SK-N-SH (cell line): ENCODE measurements at regions not wholly inside any gene's neighbourhood (a gene's known extent, or its start where the extent isn't known, plus 50 kb on each side); places are given as distances from the start of the nearest gene placed in this dataset.

Source experiments
- CTCF ChIA-PET: fragments of 300-600, 350-600 bp; formaldehyde crosslinking; extraction: SDS; loops from one replicate; lab custom pipeline; 2021; lab: Yijun Ruan, JAX
- POLR2A ChIA-PET: fragments of 350-600 bp; sonication (Branson Sonifier 250); formaldehyde crosslinking; extraction: SDS; loops from one replicate; lab custom pipeline; 2020; ENCODE audit warnings: antibody characterized with exemption, inconsistent platforms; lab: Yijun Ruan, JAX
- DNase-seq: peaks from one replicate; pipeline ENCODE4 v3.0.0; 2012
- H2AFZ ChIP-seq: fragments of 200-600 bp; sonication (generic); 2 replicates; pipeline ENCODE4 v1.8.1; 2016; ENCODE audit warnings: antibody characterized with exemption, mild to moderate bottlenecking, low read depth
- H3F3A ChIP-seq: fragments of 200-600 bp; sonication (generic); replicated peaks from 2 replicates; pipeline ENCODE3; 2016; ENCODE audit warnings: antibody characterized with exemption, mild to moderate bottlenecking; ENCODE audit not compliant: insufficient read depth
- H3K27ac ChIP-seq, 2 experiments: fragments of 200-500 bp in 1 of 2; fragments of 200-600 bp in 1 of 2; sonication (Bioruptor generic) in 1 of 2; sonication (generic), shearing (Covaris generic) in 1 of 2; 2 replicates each; pipeline versions ENCODE4 v1.5.1 to v1.6.1; 2014 to 2016; ENCODE audit warnings: low read depth in 2 of 2, inconsistent platforms in 1 of 2, low read length in 1 of 2, mild to moderate bottlenecking in 1 of 2, mixed read lengths in 1 of 2
- H3K27me3 ChIP-seq: fragments of 200-600 bp; sonication (generic), shearing (Covaris generic); 2 replicates; pipeline ENCODE4 v1.6.1; 2016; ENCODE audit warnings: mixed run types; ENCODE audit not compliant: insufficient read depth
- H3K36me3 ChIP-seq, 2 experiments: fragments of 200-500 bp in 1 of 2; fragments of 200-600 bp in 1 of 2; sonication (Bioruptor generic) in 1 of 2; sonication (generic) in 1 of 2; replicated peaks in 1 of 2; 2 replicates each; pipeline versions ENCODE3 to v1.5.1; 2014 to 2016; ENCODE audit warnings: low read length in 1 of 2, mild to moderate bottlenecking in 1 of 2; ENCODE audit not compliant: insufficient read depth in 2 of 2, control insufficient read depth in 1 of 2
- H3K4me1 ChIP-seq, 2 experiments: fragments of 200-500 bp in 1 of 2; fragments of 200-600 bp in 1 of 2; sonication (Bioruptor generic) in 1 of 2; sonication (generic), shearing (Covaris generic) in 1 of 2; 2 replicates each; pipeline versions ENCODE4 v1.5.1 to v1.6.1; 2014 to 2016; ENCODE audit warnings: low read depth in 1 of 2, low read length in 1 of 2, mixed run types in 1 of 2; ENCODE audit not compliant: insufficient read depth in 2 of 2, control insufficient read depth in 1 of 2
- H3K4me2 ChIP-seq: fragments of 200-600 bp; sonication (generic), shearing (Covaris generic); 2 replicates; pipeline ENCODE4 v1.6.1; 2017; ENCODE audit warnings: mixed run types
- H3K4me3 ChIP-seq, 2 experiments: fragments of 200-500 bp in 1 of 2; fragments of 200-600 bp in 1 of 2; sonication (Bioruptor generic) in 1 of 2; sonication (generic), shearing (Covaris generic) in 1 of 2; 2 replicates each; pipeline versions ENCODE4 v1.5.1 to v1.8.1; 2014 to 2016; ENCODE audit warnings: low read depth in 2 of 2, inconsistent platforms in 1 of 2, low read length in 1 of 2, mild to moderate bottlenecking in 1 of 2, mixed read lengths in 1 of 2, moderate library complexity in 1 of 2
- H3K79me2 ChIP-seq: fragments of 200-600 bp; sonication (generic); 2 replicates; pipeline ENCODE4 v1.8.1; 2017; ENCODE audit warnings: mild to moderate bottlenecking; ENCODE audit not compliant: insufficient read depth
- H3K9ac ChIP-seq: fragments of 200-600 bp; sonication (generic); 2 replicates; pipeline ENCODE4 v1.6.1; 2017; ENCODE audit warnings: mixed run types
- H3K9me2 ChIP-seq: fragments of 200-600 bp; sonication (generic); 2 replicates; pipeline ENCODE4 v1.6.1; 2017; ENCODE audit warnings: mixed run types
- H3K9me3 ChIP-seq: fragments of 200-600 bp; sonication (generic); 2 replicates; pipeline ENCODE4 v1.6.1; 2017; ENCODE audit warnings: mixed run types, mild to moderate bottlenecking, moderate library complexity
- H4K20me1 ChIP-seq: fragments of 200-600 bp; sonication (generic); 2 replicates; pipeline ENCODE4 v1.6.1; 2017; ENCODE audit warnings: mild to moderate bottlenecking, mixed run types; ENCODE audit not compliant: insufficient read depth
- EZH2phosphoT487 ChIP-seq: fragments of 200-600 bp; sonication (generic); IDR thresholded peaks from 2 replicates; pipeline ENCODE4 v1.6.1; 2017; ENCODE audit warnings: low read depth, mixed run types, mild to moderate bottlenecking, antibody characterized with exemption, moderate library complexity, borderline replicate concordance
- FOXJ3 ChIP-seq: sonication (generic); formaldehyde crosslinking; IDR thresholded peaks from 2 replicates; pipeline ENCODE4 v1.5.1; 2020; ENCODE audit warnings: mild to moderate bottlenecking, missing genetic modification reagents
- JUND ChIP-seq: IDR thresholded peaks from 2 replicates; pipeline ENCODE4 v1.4.0; 2012
- RXRA ChIP-seq: IDR thresholded peaks from 2 replicates; pipeline ENCODE4 v1.4.0; 2012; ENCODE audit warnings: low read depth, mild to moderate bottlenecking, borderline replicate concordance
- SIN3A ChIP-seq: IDR thresholded peaks from 2 replicates; pipeline ENCODE4 v1.6.1; 2012; ENCODE audit warnings: low read depth, mild to moderate bottlenecking, low read length, moderate library complexity, borderline replicate concordance
- TAF1 ChIP-seq: IDR thresholded peaks from 2 replicates; pipeline ENCODE4 v1.6.1; 2012; ENCODE audit warnings: low read depth, mild to moderate bottlenecking, low read length, moderate library complexity, borderline replicate concordance
- WGBS: methylation state at CpG from one replicate; pipeline ENCODE4 v1.1.6; 2017; ENCODE audit warnings: low lambda C conversion rate; 5-methylcytosine and 5-hydroxymethylcytosine counted together
- TF ChIP-seq, protein P1 (sequence below): IDR thresholded peaks from 2 replicates; pipeline ENCODE4; 2012
- TF ChIP-seq, protein P2 (sequence below): IDR thresholded peaks from 2 replicates; pipeline ENCODE4 v1.4.0; 2012; ENCODE audit warnings: low read depth
- TF ChIP-seq, protein P3 (sequence below): IDR thresholded peaks from 2 replicates; pipeline ENCODE4 v1.4.0; 2012; ENCODE audit warnings: low read depth, borderline replicate concordance
- TF ChIP-seq, protein P4 (sequence below): IDR thresholded peaks from 2 replicates; pipeline ENCODE4 v1.6.1; 2012; ENCODE audit warnings: mild to moderate bottlenecking, low read depth, low read length, moderate library complexity
- TF ChIP-seq, protein P5 (sequence below): fragments of 200-600 bp; sonication (generic); IDR thresholded peaks from 2 replicates; pipeline ENCODE4 v1.6.1; 2017; ENCODE audit warnings: antibody characterized with exemption, mild to moderate bottlenecking, moderate library complexity

DNA sequence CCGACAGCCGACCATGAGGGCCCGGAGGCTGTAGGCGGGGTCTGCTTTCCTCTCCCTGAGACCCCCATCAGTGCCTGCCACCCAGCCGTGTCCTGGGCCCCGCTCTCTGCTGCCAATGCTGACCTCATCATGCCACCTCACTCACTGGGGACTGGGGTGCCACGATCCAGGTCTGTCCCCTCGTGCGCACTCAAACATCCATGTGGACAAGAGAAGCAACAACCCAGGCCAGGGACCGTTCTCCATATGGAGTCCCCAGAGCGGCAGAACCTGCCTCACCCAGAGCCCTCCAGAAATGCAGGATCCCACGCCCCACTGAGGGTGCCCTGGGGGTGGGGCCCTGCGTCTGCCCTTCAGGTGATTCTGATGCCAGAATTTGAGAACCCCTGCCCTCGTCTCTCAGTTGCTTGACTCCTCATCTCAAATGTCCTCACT is 210.0 kb upstream of the PPP2R2D start:
- H3K9me3 ChIP-seq = no peaks in the 10 kb centered on the region
- 79% methylated on average over 4 of the region's 14 CpGs for WGBS
- POLR2A ChIA-PET = no interaction called here

DNA sequence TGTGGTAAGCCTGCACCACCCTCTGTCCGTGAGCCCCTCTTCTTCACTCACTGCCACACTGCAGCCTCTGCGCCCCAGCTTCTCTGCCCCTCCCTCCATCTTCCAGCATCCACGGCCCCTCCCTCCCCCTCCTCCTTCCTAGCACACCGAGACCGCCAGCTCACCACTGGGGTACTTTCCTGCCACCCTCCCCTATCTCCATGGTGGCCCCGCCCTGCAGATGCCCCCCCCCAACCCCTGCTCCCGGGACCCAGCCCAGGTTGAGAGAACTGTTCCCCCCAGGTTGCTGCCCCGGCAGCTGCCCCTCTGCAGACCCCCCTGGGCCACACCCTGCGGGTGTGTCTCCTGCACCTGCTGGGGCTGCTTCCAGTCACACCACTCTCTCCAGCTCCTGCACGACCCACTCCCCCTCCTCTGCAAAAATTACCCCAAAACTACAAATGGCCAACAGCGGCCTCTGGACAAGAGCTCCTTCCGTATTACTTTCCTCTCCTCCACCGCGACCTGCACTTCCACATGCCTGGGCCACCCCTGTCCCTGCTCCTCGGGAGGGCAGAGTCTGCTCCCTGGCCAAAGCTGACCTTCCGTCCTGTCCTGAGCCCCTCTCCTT is 209.2 kb upstream of the PPP2R2D start:
- Histone ChIP-seq H3F3A (no peaks in the 10 kb centered on the region), H3K36me3 (no peaks in the 10 kb centered on the region), H4K20me1 (no peaks in the 10 kb centered on the region)
- no peak for DNase-seq
- 43% methylated on average over 16 of the region's 16 CpGs for WGBS
- TF ChIP-seq, protein P1, sequence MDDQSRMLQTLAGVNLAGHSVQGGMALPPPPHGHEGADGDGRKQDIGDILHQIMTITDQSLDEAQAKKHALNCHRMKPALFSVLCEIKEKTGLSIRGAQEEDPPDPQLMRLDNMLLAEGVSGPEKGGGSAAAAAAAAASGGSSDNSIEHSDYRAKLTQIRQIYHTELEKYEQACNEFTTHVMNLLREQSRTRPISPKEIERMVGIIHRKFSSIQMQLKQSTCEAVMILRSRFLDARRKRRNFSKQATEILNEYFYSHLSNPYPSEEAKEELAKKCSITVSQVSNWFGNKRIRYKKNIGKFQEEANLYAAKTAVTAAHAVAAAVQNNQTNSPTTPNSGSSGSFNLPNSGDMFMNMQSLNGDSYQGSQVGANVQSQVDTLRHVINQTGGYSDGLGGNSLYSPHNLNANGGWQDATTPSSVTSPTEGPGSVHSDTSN = no peak
- TF ChIP-seq, protein P2, sequence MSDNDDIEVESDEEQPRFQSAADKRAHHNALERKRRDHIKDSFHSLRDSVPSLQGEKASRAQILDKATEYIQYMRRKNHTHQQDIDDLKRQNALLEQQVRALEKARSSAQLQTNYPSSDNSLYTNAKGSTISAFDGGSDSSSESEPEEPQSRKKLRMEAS = no peak
- TF ChIP-seq TAF1 = no peak
- TF ChIP-seq RXRA = no peak
- TF ChIP-seq FOXJ3 (CRISPR knock-in tag) = no peak
- TF ChIP-seq, all 33 proteins: peak for 0
- Histone ChIP-seq H2AFZ (no peak overlapping the region), H3K79me2 (no peaks in the 10 kb centered on the region), H3K4me1 (no peaks in the 10 kb centered on the region), H3K9me3 (no peaks in the 10 kb centered on the region), H3K27me3 (no peaks in the 10 kb centered on the region), H3K4me2 (no peak overlapping the region), H3K27ac (no peak overlapping the region), H3K9ac (no peak overlapping the region), H3K4me3 (no peak overlapping the region), H3K9me2 (no peaks in the 10 kb centered on the region)
- POLR2A ChIA-PET = no interaction called here
- CTCF ChIA-PET = no interaction called here

More for the DNA sequence above, 210.0 kb upstream of the PPP2R2D start:
- Histone ChIP-seq H3K79me2 (no peaks in the 10 kb centered on the region), H4K20me1 (no peaks in the 10 kb centered on the region), H3K4me2 (no peak overlapping the region), H3K36me3 (no peaks in the 10 kb centered on the region), H3K4me3 (no peak overlapping the region), H2AFZ (no peak overlapping the region), H3F3A (no peaks in the 10 kb centered on the region), H3K9me2 (no peaks in the 10 kb centered on the region), H3K9ac (no peak overlapping the region), H3K4me1 (no peaks in the 10 kb centered on the region), H3K27ac (no peak overlapping the region), H3K27me3 (no peaks in the 10 kb centered on the region)
- TF ChIP-seq SIN3A = no peak
- no peak for TF ChIP-seq TAF1
- no peak for TF ChIP-seq EZH2phosphoT487
- no peak for TF ChIP-seq JUND
- TF ChIP-seq, protein P3, sequence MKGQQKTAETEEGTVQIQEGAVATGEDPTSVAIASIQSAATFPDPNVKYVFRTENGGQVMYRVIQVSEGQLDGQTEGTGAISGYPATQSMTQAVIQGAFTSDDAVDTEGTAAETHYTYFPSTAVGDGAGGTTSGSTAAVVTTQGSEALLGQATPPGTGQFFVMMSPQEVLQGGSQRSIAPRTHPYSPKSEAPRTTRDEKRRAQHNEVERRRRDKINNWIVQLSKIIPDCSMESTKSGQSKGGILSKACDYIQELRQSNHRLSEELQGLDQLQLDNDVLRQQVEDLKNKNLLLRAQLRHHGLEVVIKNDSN = no peak
- no peak for DNase-seq
- CTCF ChIA-PET = no interaction called here

DNA sequence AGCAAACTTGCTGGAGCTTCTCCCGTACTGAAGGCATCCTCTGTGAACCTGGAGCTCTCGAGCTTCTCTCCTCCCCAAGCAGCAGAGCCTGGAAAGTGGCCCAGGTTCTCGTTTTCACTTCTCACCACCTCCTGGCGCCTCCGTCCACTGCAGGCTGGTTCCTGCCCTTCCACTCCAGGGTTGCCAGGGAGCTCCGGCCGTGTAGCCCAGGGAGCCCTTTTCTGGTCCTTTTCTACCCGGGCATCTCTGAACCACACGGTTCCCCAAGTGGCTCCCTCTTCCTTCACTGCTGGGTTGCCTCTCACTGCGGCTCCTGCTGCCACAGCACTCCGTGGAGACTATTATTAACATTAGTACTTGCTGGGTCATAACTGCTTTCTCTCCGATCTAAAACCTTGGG is 208.6 kb upstream of the PPP2R2D start:
- WGBS = 26% methylated on average over 12 of the region's 12 CpGs
- Histone ChIP-seq H3K9ac (no peak overlapping the region), H3K4me2 (no peak overlapping the region), H3K9me3 (no peaks in the 10 kb centered on the region), H3K36me3 (no peaks in the 10 kb centered on the region), H3K4me1 (no peaks in the 10 kb centered on the region), H3K4me3 (no peak overlapping the region), H4K20me1 (no peaks in the 10 kb centered on the region), H2AFZ (no peak overlapping the region), H3K27me3 (no peaks in the 10 kb centered on the region), H3K79me2 (no peaks in the 10 kb centered on the region), H3K27ac (no peak overlapping the region), H3K9me2 (no peaks in the 10 kb centered on the region), H3F3A (no peaks in the 10 kb centered on the region)
- POLR2A ChIA-PET = no interaction called here
- CTCF ChIA-PET = no interaction called here
- TF ChIP-seq, protein P4, sequence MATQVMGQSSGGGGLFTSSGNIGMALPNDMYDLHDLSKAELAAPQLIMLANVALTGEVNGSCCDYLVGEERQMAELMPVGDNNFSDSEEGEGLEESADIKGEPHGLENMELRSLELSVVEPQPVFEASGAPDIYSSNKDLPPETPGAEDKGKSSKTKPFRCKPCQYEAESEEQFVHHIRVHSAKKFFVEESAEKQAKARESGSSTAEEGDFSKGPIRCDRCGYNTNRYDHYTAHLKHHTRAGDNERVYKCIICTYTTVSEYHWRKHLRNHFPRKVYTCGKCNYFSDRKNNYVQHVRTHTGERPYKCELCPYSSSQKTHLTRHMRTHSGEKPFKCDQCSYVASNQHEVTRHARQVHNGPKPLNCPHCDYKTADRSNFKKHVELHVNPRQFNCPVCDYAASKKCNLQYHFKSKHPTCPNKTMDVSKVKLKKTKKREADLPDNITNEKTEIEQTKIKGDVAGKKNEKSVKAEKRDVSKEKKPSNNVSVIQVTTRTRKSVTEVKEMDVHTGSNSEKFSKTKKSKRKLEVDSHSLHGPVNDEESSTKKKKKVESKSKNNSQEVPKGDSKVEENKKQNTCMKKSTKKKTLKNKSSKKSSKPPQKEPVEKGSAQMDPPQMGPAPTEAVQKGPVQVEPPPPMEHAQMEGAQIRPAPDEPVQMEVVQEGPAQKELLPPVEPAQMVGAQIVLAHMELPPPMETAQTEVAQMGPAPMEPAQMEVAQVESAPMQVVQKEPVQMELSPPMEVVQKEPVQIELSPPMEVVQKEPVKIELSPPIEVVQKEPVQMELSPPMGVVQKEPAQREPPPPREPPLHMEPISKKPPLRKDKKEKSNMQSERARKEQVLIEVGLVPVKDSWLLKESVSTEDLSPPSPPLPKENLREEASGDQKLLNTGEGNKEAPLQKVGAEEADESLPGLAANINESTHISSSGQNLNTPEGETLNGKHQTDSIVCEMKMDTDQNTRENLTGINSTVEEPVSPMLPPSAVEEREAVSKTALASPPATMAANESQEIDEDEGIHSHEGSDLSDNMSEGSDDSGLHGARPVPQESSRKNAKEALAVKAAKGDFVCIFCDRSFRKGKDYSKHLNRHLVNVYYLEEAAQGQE = no peak
- TF ChIP-seq, protein P5, sequence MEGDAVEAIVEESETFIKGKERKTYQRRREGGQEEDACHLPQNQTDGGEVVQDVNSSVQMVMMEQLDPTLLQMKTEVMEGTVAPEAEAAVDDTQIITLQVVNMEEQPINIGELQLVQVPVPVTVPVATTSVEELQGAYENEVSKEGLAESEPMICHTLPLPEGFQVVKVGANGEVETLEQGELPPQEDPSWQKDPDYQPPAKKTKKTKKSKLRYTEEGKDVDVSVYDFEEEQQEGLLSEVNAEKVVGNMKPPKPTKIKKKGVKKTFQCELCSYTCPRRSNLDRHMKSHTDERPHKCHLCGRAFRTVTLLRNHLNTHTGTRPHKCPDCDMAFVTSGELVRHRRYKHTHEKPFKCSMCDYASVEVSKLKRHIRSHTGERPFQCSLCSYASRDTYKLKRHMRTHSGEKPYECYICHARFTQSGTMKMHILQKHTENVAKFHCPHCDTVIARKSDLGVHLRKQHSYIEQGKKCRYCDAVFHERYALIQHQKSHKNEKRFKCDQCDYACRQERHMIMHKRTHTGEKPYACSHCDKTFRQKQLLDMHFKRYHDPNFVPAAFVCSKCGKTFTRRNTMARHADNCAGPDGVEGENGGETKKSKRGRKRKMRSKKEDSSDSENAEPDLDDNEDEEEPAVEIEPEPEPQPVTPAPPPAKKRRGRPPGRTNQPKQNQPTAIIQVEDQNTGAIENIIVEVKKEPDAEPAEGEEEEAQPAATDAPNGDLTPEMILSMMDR = no peak
- no peak for DNase-seq
